Vagina (tissue), 2 donors: ENCODE measurements at regions not wholly inside any gene's neighbourhood (a gene's known extent, or its start where the extent isn't known, plus 50 kb on each side); places are given as distances from the start of the nearest gene placed in this dataset.

Source experiments
- CTCF ChIP-seq, 3 experiments: fragments of 450-650 bp in 2 of 3; fragments of 200-600 bp in 1 of 3; sonication (generic) in 1 of 3; IDR thresholded peaks; one replicate each; pipeline ENCODE4 v1.5.1; 2017 to 2019; ENCODE audit warnings: antibody characterized with exemption in 3 of 3, mild to moderate bottlenecking in 2 of 3, moderate library complexity in 2 of 3
- POLR2A ChIP-seq, 2 donors: fragments of 450-650 bp; IDR thresholded peaks; one replicate each; pipeline ENCODE4 v1.6.1; 2017; ENCODE audit warnings: antibody characterized with exemption in 2 of 2, mild to moderate bottlenecking in 2 of 2, moderate library complexity in 2 of 2

- TF ChIP-seq POLR2A (IDR thresholded peaks at IDR 0.05) (no peak), CTCF (IDR thresholded peaks at IDR 0.05) (no peak)
Measured at GRCh38 chr11:80331694-80332093, 890.9 kb upstream of the TENM4 start.
